ENCODE measurements at regions not wholly inside any gene's neighbourhood (a gene's known extent, or its start where the extent isn't known, plus 50 kb on each side); places are given as distances from the start of the nearest gene placed in this dataset.

- Histone ChIP-seq H4K8ac (replicated peaks; ENCODE audit: insufficient read length, low read depth, low read length) (no peak overlapping the region), H3K56ac (ENCODE audit: insufficient read length, low read depth, low read length) (no peak overlapping the region), H4K20me1 (ENCODE audit: control insufficient read depth, insufficient read depth, insufficient read length) (no peaks in the 10 kb centered on the region), H3K4me2 (ENCODE audit: insufficient read depth, insufficient read length, low read length) (no peak overlapping the region), H3T11ph (ENCODE audit: low read length) (no peak overlapping the region), H3K23ac (ENCODE audit: insufficient read length, low read depth, low read length) (no peak overlapping the region), H2BK5ac (ENCODE audit: insufficient read length, low read length) (no peak overlapping the region), H4K5ac (ENCODE audit: insufficient read length, low read depth, low read length) (no peak overlapping the region), H2BK12ac (ENCODE audit: insufficient read length, low read depth, low read length) (no peak overlapping the region), H3K27ac (ENCODE audit: insufficient read length, low read depth, low read length) (no peak overlapping the region), H3K9ac (ENCODE audit: extremely low read depth, insufficient read length, low read length) (no peak overlapping the region), H2AK5ac (ENCODE audit: insufficient read length, low read length) (no peak overlapping the region), H3K9me3 (ENCODE audit: control insufficient read depth, low read depth, low read length) (no peaks in the 10 kb centered on the region), H4K91ac (ENCODE audit: insufficient read length, low read depth, low read length) (no peak overlapping the region), H3K79me1 (ENCODE audit: insufficient read depth, low read depth, low read length, poor library complexity, severe bottlenecking) (no peaks in the 10 kb centered on the region), H2BK20ac (ENCODE audit: low read depth, low read length, poor library complexity, severe bottlenecking) (no peak overlapping the region), H3K14ac (ENCODE audit: insufficient read depth, low read length) (no peak overlapping the region), H3K4me1 (ENCODE audit: insufficient read depth, low read length) (peaks cover 6% of the 10 kb centered on the region; the same call in 1 of the 2 replicates), H3K4ac (ENCODE audit: low read depth, low read length) (no peak overlapping the region), H2BK15ac (ENCODE audit: low read depth, low read length) (no peak overlapping the region), H3K18ac (ENCODE audit: insufficient read length, low read depth, low read length) (no peak overlapping the region), H2AFZ (ENCODE audit: low read length) (no peak overlapping the region), H3K27me3 (ENCODE audit: insufficient read depth, low read length) (no peaks in the 10 kb centered on the region), H3K79me2 (ENCODE audit: insufficient read depth, low read length) (no peaks in the 10 kb centered on the region), H2BK120ac (ENCODE audit: low read depth, low read length, poor library complexity, severe bottlenecking) (no peak overlapping the region), H3K23me2 (ENCODE audit: insufficient read length, low read depth, low read length, poor library complexity, severe bottlenecking) (no peaks in the 10 kb centered on the region)
- Mint-ChIP-seq H3K9me3 (no peaks in the 10 kb centered on the region; a peak in 1 of 5 replicates), H3K27ac (no peak overlapping the region), H3K4me3 (no peak overlapping the region), H3K27me3 (ENCODE audit: low read depth) (no peaks in the 10 kb centered on the region), H3K36me3 (ENCODE audit: insufficient read depth in 1 of 3, low read depth in 3 of 3) (no peaks in the 10 kb centered on the region), H3K4me1 (peaks cover 13 to 23% of the 10 kb centered on the region in 2 experiments)
- no peak for DNase-seq
- no CpG with 5 or more reads among the region's 4 CpGs for WGBS (ENCODE audit: extremely low coverage, insufficient read length, low lambda C conversion rate)
- no peak for TF ChIP-seq CTCF (conservative IDR thresholded peaks at IDR 0.05)
Measured at GRCh38 chr2:7454592-7454991, 537.4 kb downstream of the RNF144A start.

All from H9 (cell line).